Mesenchymal stem cell (in vitro differentiated cells and primary cell): ENCODE measurements at regions not wholly inside any gene's neighbourhood (a gene's known extent, or its start where the extent isn't known, plus 50 kb on each side); places are given as distances from the start of the nearest gene placed in this dataset.

Experiments used
- DNase-seq: peaks from one replicate; pipeline ENCODE4 v3.0.0-alpha.2; 2013
- H2AFZ ChIP-seq: one replicate; pipeline ENCODE4 v1.6.1; 2013; ENCODE audit warnings: low read depth, mild to moderate bottlenecking, control low read depth, inconsistent platforms, low read length, moderate library complexity
- H2AK5ac ChIP-seq: 2 replicates; pipeline ENCODE4 v1.6.1; 2013; ENCODE audit warnings: low read length, moderate library complexity, mild to moderate bottlenecking, inconsistent platforms; ENCODE audit not compliant: severe bottlenecking
- H2BK120ac ChIP-seq: one replicate; pipeline ENCODE4 v1.6.1; 2013; ENCODE audit warnings: low read depth, mild to moderate bottlenecking, inconsistent platforms, low read length, moderate library complexity
- H2BK12ac ChIP-seq, 2 experiments: one replicate each; pipeline ENCODE4 v1.6.1; 2013; ENCODE audit warnings: inconsistent platforms in 2 of 2, low read length in 2 of 2, mild to moderate bottlenecking in 2 of 2, moderate library complexity in 2 of 2, control low read depth in 1 of 2
- H2BK15ac ChIP-seq: one replicate; pipeline ENCODE4 v1.6.1; 2013; ENCODE audit warnings: mild to moderate bottlenecking, low read depth, inconsistent platforms; ENCODE audit not compliant: poor library complexity, severe bottlenecking
- H2BK5ac ChIP-seq: 2 replicates; pipeline ENCODE4 v1.6.1; 2013; ENCODE audit warnings: low read depth, mild to moderate bottlenecking, low read length, control low read depth, inconsistent platforms; ENCODE audit not compliant: poor library complexity, severe bottlenecking
- H3K14ac ChIP-seq, 2 experiments: one replicate each; pipeline ENCODE4 v1.6.1; 2013; ENCODE audit warnings: inconsistent platforms in 2 of 2, low read length in 2 of 2, control low read depth in 1 of 2, mild to moderate bottlenecking in 1 of 2, moderate library complexity in 1 of 2
- H3K18ac ChIP-seq, 2 experiments: one replicate each; pipeline ENCODE4 v1.6.1; 2013; ENCODE audit warnings: inconsistent platforms in 2 of 2, low read length in 2 of 2, control low read depth in 1 of 2, low read depth in 1 of 2, mild to moderate bottlenecking in 1 of 2
- H3K23ac ChIP-seq, 2 experiments: one replicate each; pipeline ENCODE4 v1.6.1; 2013; ENCODE audit warnings: inconsistent platforms in 2 of 2, low read length in 2 of 2, mild to moderate bottlenecking in 2 of 2, moderate library complexity in 2 of 2, control low read depth in 1 of 2
- H3K27ac ChIP-seq: 2 replicates; pipeline ENCODE4 v1.5.1; 2013; ENCODE audit warnings: mild to moderate bottlenecking, moderate library complexity, low read length, control low read depth, inconsistent platforms; ENCODE audit not compliant: poor library complexity, severe bottlenecking
- H3K27me3 ChIP-seq, 2 experiments: 2 replicates each; pipeline versions ENCODE4 v1.6.1 to v1.7.0; 2013; ENCODE audit warnings: low read length in 2 of 2, mild to moderate bottlenecking in 2 of 2, moderate library complexity in 2 of 2, control low read depth in 1 of 2, inconsistent platforms in 1 of 2; ENCODE audit not compliant: control insufficient read depth in 1 of 2, insufficient read depth in 1 of 2
- H3K36me3 ChIP-seq, 2 experiments: 2 replicates each; pipeline versions ENCODE4 v1.6.1 to v1.7.0; 2013; ENCODE audit warnings: low read length in 2 of 2, control low read depth in 1 of 2, inconsistent platforms in 1 of 2, low read depth in 1 of 2, mild to moderate bottlenecking in 1 of 2; ENCODE audit not compliant: insufficient read depth in 2 of 2, control insufficient read depth in 1 of 2
- H3K4ac ChIP-seq, 2 experiments: one replicate each; pipeline ENCODE4 v1.6.1; 2013; ENCODE audit warnings: inconsistent platforms in 2 of 2, low read length in 2 of 2, mild to moderate bottlenecking in 2 of 2, moderate library complexity in 2 of 2, control low read depth in 1 of 2, low read depth in 1 of 2
- H3K4me1 ChIP-seq: 2 replicates; pipeline ENCODE4 v1.6.1; 2013; ENCODE audit warnings: low read depth, low read length, control low read depth; ENCODE audit not compliant: control insufficient read depth, insufficient read depth
- H3K4me2 ChIP-seq: 2 replicates; pipeline ENCODE4 v1.6.1; 2013; ENCODE audit warnings: low read length, mild to moderate bottlenecking, inconsistent platforms; ENCODE audit not compliant: poor library complexity, severe bottlenecking
- H3K4me3 ChIP-seq, 2 experiments: 2 replicates each; pipeline versions ENCODE4 v1.5.1 to v1.7.0; 2013; ENCODE audit warnings: low read length in 2 of 2, mild to moderate bottlenecking in 2 of 2, control low read depth in 1 of 2, low read depth in 1 of 2; ENCODE audit not compliant: insufficient read depth in 1 of 2
- H3K79me1 ChIP-seq: replicated peaks from 2 replicates; pipeline ENCODE4 v1.6.1; 2013; ENCODE audit warnings: mild to moderate bottlenecking, control low read depth, low read length, inconsistent platforms; ENCODE audit not compliant: poor library complexity, severe bottlenecking
- H3K9ac ChIP-seq: 2 replicates; pipeline ENCODE4 v1.7.0; 2013; ENCODE audit warnings: mild to moderate bottlenecking, low read length, moderate library complexity
- H3K9me3 ChIP-seq: 2 replicates; pipeline ENCODE4 v1.7.0; 2013; ENCODE audit warnings: mild to moderate bottlenecking, low read length; ENCODE audit not compliant: control insufficient read depth
- H4K8ac ChIP-seq: one replicate; pipeline ENCODE4 v1.6.1; 2013; ENCODE audit warnings: inconsistent platforms, mild to moderate bottlenecking, low read length, moderate library complexity
- H4K91ac ChIP-seq: one replicate; pipeline ENCODE4 v1.6.1; 2013; ENCODE audit warnings: mild to moderate bottlenecking, low read length, inconsistent platforms
- WGBS: methylation state at CpG from one replicate; pipeline ENCODE4 v1.1.7; 2013; ENCODE audit warnings: mixed read lengths; 5-methylcytosine and 5-hydroxymethylcytosine counted together

DNA sequence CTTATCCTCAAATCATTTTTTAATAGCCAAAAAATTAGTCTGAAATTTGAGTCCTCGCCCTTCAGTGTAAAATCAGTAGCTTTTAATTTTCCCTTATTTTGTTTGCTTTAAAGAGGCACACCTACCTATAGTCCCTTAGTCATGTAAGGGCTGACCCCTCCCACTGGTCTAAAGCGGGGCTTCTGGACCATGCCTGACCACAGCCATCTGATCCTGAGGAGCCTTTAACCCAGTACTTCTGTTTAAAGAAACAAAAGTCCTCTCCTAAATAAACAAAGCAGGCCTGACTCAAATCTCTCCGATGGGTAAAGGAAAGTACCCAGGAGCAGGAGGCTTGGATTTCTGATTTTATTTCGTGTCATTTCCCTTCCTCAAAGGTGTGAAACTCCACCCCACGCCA, 92.0 kb upstream of the CCL2 start:
- Histone ChIP-seq H3K9ac (no peak overlapping the region), H3K14ac (no peak overlapping the region), H4K91ac (no peak overlapping the region), H2BK15ac (no peak overlapping the region), H4K8ac (no peak overlapping the region), H3K4me3 (no peak overlapping the region), H3K4ac (no peak overlapping the region), H2BK12ac (no peak overlapping the region), H3K27ac (no peak overlapping the region), H3K27me3 (peaks cover under 1 to 93% of the 10 kb centered on the region in 2 experiments), H3K36me3 (no peaks in the 10 kb centered on the region), H3K9me3 (no peaks in the 10 kb centered on the region), H2BK5ac (no peak overlapping the region), H3K18ac (no peak overlapping the region), H3K23ac (no peak overlapping the region), H2BK120ac (no peak overlapping the region), H3K4me1 (no peaks in the 10 kb centered on the region), H2AK5ac (no peak overlapping the region), H2AFZ (no peak overlapping the region), H3K4me2 (no peak overlapping the region), H3K79me1 (no peaks in the 10 kb centered on the region)
- DNase-seq: no peak
- 42% methylated on average over 4 of the region's 5 CpGs for WGBS

DNA sequence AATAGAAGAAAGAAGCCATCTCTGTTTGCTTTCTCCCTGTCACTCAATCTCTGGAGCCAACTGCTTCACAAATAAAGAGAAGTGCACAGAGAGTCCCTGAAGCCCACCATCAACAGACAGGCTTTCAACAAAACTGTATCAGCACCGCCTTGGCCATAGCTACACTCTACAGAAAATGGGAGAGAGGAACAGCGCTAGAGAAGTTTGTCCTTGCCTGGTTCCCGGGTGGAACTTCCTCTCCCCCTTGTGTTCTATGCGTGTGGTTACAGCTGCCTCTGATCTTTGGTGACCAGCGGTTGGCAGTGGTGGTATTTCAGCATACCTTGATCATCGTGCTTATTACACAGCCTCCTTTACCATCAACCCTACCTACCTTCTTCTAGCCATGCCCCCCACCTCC, 91.4 kb upstream of the CCL2 start:
- H2BK5ac ChIP-seq: no peak overlapping the region
- H3K4ac ChIP-seq: no peak overlapping the region
- no peak overlapping the region for H3K4me2 ChIP-seq
- H3K9ac ChIP-seq: no peak overlapping the region
- peaks cover 0 to 88% of the 10 kb centered on the region in 2 experiments for H3K27me3 ChIP-seq
- no peak overlapping the region for H3K18ac ChIP-seq
- no peak overlapping the region for H3K14ac ChIP-seq
- H2BK12ac ChIP-seq: no peak overlapping the region
- no peak overlapping the region for H3K27ac ChIP-seq
- H2BK120ac ChIP-seq: no peak overlapping the region
- H3K79me1 ChIP-seq: no peaks in the 10 kb centered on the region
- no peak overlapping the region for H2AFZ ChIP-seq
- H2BK15ac ChIP-seq: no peak overlapping the region
- DNase-seq: no peak
- H3K23ac ChIP-seq: no peak overlapping the region
- no peak overlapping the region for H2AK5ac ChIP-seq
- no peaks in the 10 kb centered on the region for H3K36me3 ChIP-seq
- H3K4me3 ChIP-seq: no peak overlapping the region
- no peaks in the 10 kb centered on the region for H3K9me3 ChIP-seq
- no peaks in the 10 kb centered on the region for H3K4me1 ChIP-seq
- no peak overlapping the region for H4K91ac ChIP-seq
- no peak overlapping the region for H4K8ac ChIP-seq
- whole genome bisulfite sequencing: 20% methylated on average over 5 of the region's 6 CpGs

DNA sequence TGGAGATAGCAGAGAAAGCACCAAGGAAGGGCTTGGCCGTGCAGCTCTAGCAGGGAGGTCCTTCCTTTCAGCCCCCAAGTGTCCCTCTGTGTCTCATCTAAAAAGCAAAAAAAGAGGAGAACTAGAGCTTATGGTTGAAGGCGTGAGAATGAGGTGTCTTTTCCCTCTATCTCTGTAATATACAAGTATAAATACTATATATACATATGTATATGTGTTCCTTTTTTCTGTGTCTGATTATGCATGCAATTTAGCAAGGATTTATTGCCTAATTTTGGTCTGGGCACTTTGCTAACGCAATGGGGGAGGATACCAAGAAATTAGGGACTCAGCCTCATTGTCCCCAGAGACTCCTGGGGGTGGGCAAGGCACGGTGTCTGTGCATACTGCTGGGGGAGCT, 90.2 kb upstream of the CCL2 start:
- no peak overlapping the region for H2BK120ac ChIP-seq
- no peaks in the 10 kb centered on the region for H3K4me1 ChIP-seq
- no peak overlapping the region for H4K91ac ChIP-seq
- no peak overlapping the region for H3K9ac ChIP-seq
- H2BK12ac ChIP-seq: no peak overlapping the region
- no peak overlapping the region for H3K18ac ChIP-seq
- no peak overlapping the region for H3K27ac ChIP-seq
- no peak overlapping the region for H3K23ac ChIP-seq
- WGBS: 48% methylated on average over 2 of the region's 4 CpGs
- no peak overlapping the region for H2BK15ac ChIP-seq
- H3K36me3 ChIP-seq: no peaks in the 10 kb centered on the region
- no peak overlapping the region for H3K14ac ChIP-seq
- H2BK5ac ChIP-seq: no peak overlapping the region
- no peak overlapping the region for H2AFZ ChIP-seq
- no peaks in the 10 kb centered on the region for H3K9me3 ChIP-seq
- H3K4me2 ChIP-seq: no peak overlapping the region
- H3K4me3 ChIP-seq: no peak overlapping the region
- no peak overlapping the region for H3K4ac ChIP-seq
- H2AK5ac ChIP-seq: no peak overlapping the region
- no peaks in the 10 kb centered on the region for H3K79me1 ChIP-seq
- H4K8ac ChIP-seq: no peak overlapping the region
- DNase-seq: no peak
- H3K27me3 ChIP-seq: peaks cover 0 to 76% of the 10 kb centered on the region in 2 experiments

DNA sequence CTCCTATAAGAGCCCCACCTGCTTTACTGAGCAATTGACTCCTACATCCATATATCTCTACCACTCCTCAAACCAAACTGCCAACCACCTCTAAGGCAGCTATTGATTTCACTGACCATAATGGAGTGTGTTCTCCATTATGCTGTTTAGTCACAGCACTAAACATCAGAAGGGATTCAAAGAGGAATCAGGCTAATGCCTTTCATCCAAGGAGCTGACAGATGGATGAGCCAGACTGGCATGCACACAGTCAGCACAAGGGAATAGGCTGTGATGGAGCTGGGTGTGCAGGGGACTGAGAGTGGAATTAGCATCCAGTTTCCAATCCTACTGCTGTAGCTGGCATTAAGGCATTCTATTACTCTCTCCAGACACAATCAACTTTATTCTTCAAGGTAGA, 88.7 kb upstream of the CCL2 start:
- no peak for DNase-seq

More for the DNA sequence above, 88.7 kb upstream of the CCL2 start:
- no peaks in the 10 kb centered on the region for H3K79me1 ChIP-seq
- no peak overlapping the region for H4K8ac ChIP-seq
- H3K4me3 ChIP-seq: no peak overlapping the region
- H3K27ac ChIP-seq: no peak overlapping the region
- H3K4me2 ChIP-seq: no peak overlapping the region
- no peak overlapping the region for H3K4ac ChIP-seq
- no peak overlapping the region for H3K23ac ChIP-seq
- no peak overlapping the region for H3K9ac ChIP-seq
- no peak overlapping the region for H3K14ac ChIP-seq
- H2AK5ac ChIP-seq: no peak overlapping the region
- no peaks in the 10 kb centered on the region for H3K9me3 ChIP-seq
- peaks cover 0 to 61% of the 10 kb centered on the region in 2 experiments for H3K27me3 ChIP-seq
- H2AFZ ChIP-seq: no peak overlapping the region
- no peak overlapping the region for H2BK120ac ChIP-seq
- no peaks in the 10 kb centered on the region for H3K36me3 ChIP-seq
- H2BK12ac ChIP-seq: no peak overlapping the region
- no peak overlapping the region for H2BK5ac ChIP-seq
- H4K91ac ChIP-seq: no peak overlapping the region
- no peaks in the 10 kb centered on the region for H3K4me1 ChIP-seq
- H3K18ac ChIP-seq: no peak overlapping the region
- H2BK15ac ChIP-seq: no peak overlapping the region
